Muscle layer of duodenum (tissue), 2 donors: ENCODE measurements at regions not wholly inside any gene's neighbourhood (a gene's known extent, or its start where the extent isn't known, plus 50 kb on each side); places are given as distances from the start of the nearest gene placed in this dataset.

Source experiments
- H3K27ac ChIP-seq: one replicate; pipeline ENCODE4 v1.7.0; 2013; ENCODE audit warnings: mild to moderate bottlenecking, low read length
- H3K27me3 ChIP-seq: one replicate; pipeline ENCODE4 v1.7.0; 2013; ENCODE audit warnings: low read depth, mild to moderate bottlenecking, control low read depth, low read length
- H3K36me3 ChIP-seq, 2 donors: one replicate each; pipeline ENCODE4 v1.7.0; 2013; ENCODE audit warnings: low read length in 2 of 2, control low read depth in 1 of 2, mild to moderate bottlenecking in 1 of 2; ENCODE audit not compliant: insufficient read depth in 2 of 2, control insufficient read depth in 1 of 2
- H3K4me1 ChIP-seq, 2 donors: one replicate each; pipeline ENCODE4 v1.7.0; 2013; ENCODE audit warnings: low read length in 2 of 2, mild to moderate bottlenecking in 2 of 2, control low read depth in 1 of 2, moderate library complexity in 1 of 2; ENCODE audit not compliant: insufficient read depth in 2 of 2, control insufficient read depth in 1 of 2
- H3K4me3 ChIP-seq, 2 donors: one replicate each; pipeline ENCODE4 v1.7.0; 2013; ENCODE audit warnings: low read length in 2 of 2, low read depth in 1 of 2, mild to moderate bottlenecking in 1 of 2
- H3K9me3 ChIP-seq, 2 donors: one replicate each; pipeline ENCODE4 v1.7.0; 2013; ENCODE audit warnings: low read length in 2 of 2, control low read depth in 1 of 2, mild to moderate bottlenecking in 1 of 2; ENCODE audit not compliant: control insufficient read depth in 1 of 2
- donor health status: healthy.

GRCh38 chr9:99441829-99442228 lies 219.7 kb downstream of the SEC61B start:
- Histone ChIP-seq H3K36me3 (no peaks in the 10 kb centered on the region), H3K4me3 (no peak overlapping the region), H3K9me3 (no peaks in the 10 kb centered on the region), H3K27me3 (no peaks in the 10 kb centered on the region), H3K4me1 (peaks cover 0 to 7% of the 10 kb centered on the region in 2 donors), H3K27ac (no peak overlapping the region)

GRCh38 chr9:99445371-99445891 lies 223.3 kb downstream of the SEC61B start:
- Histone ChIP-seq H3K27ac (no peak overlapping the region), H3K4me3 (no peak overlapping the region), H3K4me1 (peaks cover 0 to 7% of the 10 kb centered on the region in 2 donors), H3K27me3 (no peaks in the 10 kb centered on the region), H3K36me3 (no peaks in the 10 kb centered on the region), H3K9me3 (no peaks in the 10 kb centered on the region)

DNA sequence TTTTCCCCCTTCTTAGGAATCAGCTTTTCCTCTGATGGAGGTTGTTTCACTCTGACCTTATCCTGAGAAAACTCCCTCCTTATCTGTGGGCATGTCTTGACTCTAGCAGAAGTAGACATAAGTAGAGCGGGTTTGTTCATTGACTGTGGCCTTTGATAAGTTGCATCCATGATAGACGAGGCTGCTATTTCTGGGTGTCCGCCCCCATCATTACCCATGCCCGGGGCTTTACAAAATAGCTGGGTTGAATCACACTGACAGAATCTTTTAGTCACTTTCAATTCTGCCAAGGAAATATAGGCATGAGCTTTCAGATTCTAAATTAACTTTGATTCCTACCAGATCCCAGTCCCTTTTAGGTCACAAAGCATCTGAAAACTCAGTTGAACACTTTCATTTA lies 223.8 kb downstream of the SEC61B start:
- H3K27me3 ChIP-seq, result no peaks in the 10 kb centered on the region
- no peak overlapping the region for H3K27ac ChIP-seq
- H3K36me3 ChIP-seq, result no peaks in the 10 kb centered on the region
- H3K4me1 ChIP-seq, result peaks cover 0 to 7% of the 10 kb centered on the region in 2 donors
- H3K9me3 ChIP-seq, result no peaks in the 10 kb centered on the region
- no peak overlapping the region for H3K4me3 ChIP-seq

- Histone ChIP-seq H3K36me3 (no peaks in the 10 kb centered on the region), H3K27ac (no peak overlapping the region), H3K4me1 (peaks cover 0 to 7% of the 10 kb centered on the region in 2 donors), H3K4me3 (no peak overlapping the region), H3K27me3 (no peaks in the 10 kb centered on the region), H3K9me3 (no peaks in the 10 kb centered on the region)
Observed at GRCh38 chr9:99447951-99448350, 225.9 kb downstream of the SEC61B start.

- Histone ChIP-seq H3K4me3 (no peak overlapping the region), H3K36me3 (no peaks in the 10 kb centered on the region), H3K27me3 (no peaks in the 10 kb centered on the region), H3K9me3 (no peaks in the 10 kb centered on the region), H3K27ac (no peak overlapping the region), H3K4me1 (peaks cover 0 to 7% of the 10 kb centered on the region in 2 donors)
Observed at GRCh38 chr9:99449726-99450125, 227.6 kb downstream of the SEC61B start.

- Histone ChIP-seq H3K27me3 (no peaks in the 10 kb centered on the region), H3K4me1 (no peaks in the 10 kb centered on the region), H3K4me3 (no peak overlapping the region), H3K9me3 (no peaks in the 10 kb centered on the region), H3K36me3 (no peaks in the 10 kb centered on the region), H3K27ac (no peak overlapping the region)
Observed at GRCh38 chr9:99451112-99451606, 229.1 kb downstream of the SEC61B start.

DNA sequence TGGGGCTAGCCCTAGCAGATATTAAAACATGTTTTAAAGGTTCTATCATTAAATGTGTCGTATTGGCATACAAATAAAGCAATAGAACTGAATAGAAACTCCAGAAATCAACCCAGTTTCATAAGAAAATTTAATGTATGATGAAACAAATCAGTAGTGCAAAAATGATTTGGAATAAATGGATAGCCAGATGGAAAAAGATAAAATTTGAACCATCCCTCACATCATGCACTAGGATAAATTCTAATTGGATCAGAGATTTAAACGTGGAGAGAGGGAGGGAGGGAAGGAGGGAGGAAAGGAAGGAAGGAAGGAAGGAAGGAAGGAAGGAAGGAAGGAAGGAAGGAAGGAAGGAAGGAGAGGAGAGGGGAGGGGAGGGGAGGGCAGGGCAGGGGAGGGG lies 235.3 kb downstream of the SEC61B start:
- H3K9me3 ChIP-seq, result no peaks in the 10 kb centered on the region
- no peak overlapping the region for H3K4me3 ChIP-seq
- H3K27me3 ChIP-seq, result no peaks in the 10 kb centered on the region
- H3K36me3 ChIP-seq, result no peaks in the 10 kb centered on the region
- H3K4me1 ChIP-seq, result no peaks in the 10 kb centered on the region
- no peak overlapping the region for H3K27ac ChIP-seq

GRCh38 chr9:99457981-99458380 lies 235.9 kb downstream of the SEC61B start:
- Histone ChIP-seq H3K4me3 (no peak overlapping the region), H3K36me3 (no peaks in the 10 kb centered on the region), H3K27ac (no peak overlapping the region), H3K9me3 (no peaks in the 10 kb centered on the region), H3K27me3 (no peaks in the 10 kb centered on the region), H3K4me1 (no peaks in the 10 kb centered on the region)

- Histone ChIP-seq H3K27me3 (no peaks in the 10 kb centered on the region), H3K9me3 (no peaks in the 10 kb centered on the region), H3K4me1 (no peaks in the 10 kb centered on the region), H3K36me3 (no peaks in the 10 kb centered on the region), H3K27ac (no peak overlapping the region), H3K4me3 (no peak overlapping the region)
Observed at GRCh38 chr9:99459919-99460318, 237.8 kb downstream of the SEC61B start.

DNA sequence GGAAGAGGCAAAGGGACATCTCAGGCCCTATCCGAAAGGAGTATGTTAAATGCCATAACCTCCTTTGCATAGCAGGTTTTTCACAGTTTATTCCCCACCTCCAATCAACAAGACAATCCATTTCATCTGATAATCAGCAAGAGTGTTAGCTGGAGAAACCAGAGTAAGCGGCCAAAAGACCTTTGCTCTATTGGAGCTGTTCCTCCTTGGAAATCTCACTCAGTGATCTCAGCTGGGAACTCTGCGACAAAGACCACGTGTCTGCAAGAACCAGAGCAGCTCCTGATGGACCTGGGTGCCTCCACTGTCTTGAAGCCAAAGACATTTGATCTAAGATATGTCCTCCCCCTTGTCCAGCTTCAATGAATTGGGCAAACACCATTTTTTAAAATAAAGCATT lies 241.0 kb downstream of the SEC61B start:
- no peak overlapping the region for H3K27ac ChIP-seq

GRCh38 chr9:99464568-99464967 lies 242.5 kb downstream of the SEC61B start:
- H3K27ac ChIP-seq, result no peak overlapping the region
- no peak overlapping the region for H3K4me3 ChIP-seq
- H3K36me3 ChIP-seq, result no peaks in the 10 kb centered on the region
- H3K9me3 ChIP-seq, result no peaks in the 10 kb centered on the region
- no peaks in the 10 kb centered on the region for H3K27me3 ChIP-seq
- H3K4me1 ChIP-seq, result no peaks in the 10 kb centered on the region

More for the DNA sequence above, 241.0 kb downstream of the SEC61B start:
- no peaks in the 10 kb centered on the region for H3K9me3 ChIP-seq
- H3K4me3 ChIP-seq, result no peak overlapping the region
- no peaks in the 10 kb centered on the region for H3K36me3 ChIP-seq
- no peaks in the 10 kb centered on the region for H3K27me3 ChIP-seq
- H3K4me1 ChIP-seq, result no peaks in the 10 kb centered on the region

DNA sequence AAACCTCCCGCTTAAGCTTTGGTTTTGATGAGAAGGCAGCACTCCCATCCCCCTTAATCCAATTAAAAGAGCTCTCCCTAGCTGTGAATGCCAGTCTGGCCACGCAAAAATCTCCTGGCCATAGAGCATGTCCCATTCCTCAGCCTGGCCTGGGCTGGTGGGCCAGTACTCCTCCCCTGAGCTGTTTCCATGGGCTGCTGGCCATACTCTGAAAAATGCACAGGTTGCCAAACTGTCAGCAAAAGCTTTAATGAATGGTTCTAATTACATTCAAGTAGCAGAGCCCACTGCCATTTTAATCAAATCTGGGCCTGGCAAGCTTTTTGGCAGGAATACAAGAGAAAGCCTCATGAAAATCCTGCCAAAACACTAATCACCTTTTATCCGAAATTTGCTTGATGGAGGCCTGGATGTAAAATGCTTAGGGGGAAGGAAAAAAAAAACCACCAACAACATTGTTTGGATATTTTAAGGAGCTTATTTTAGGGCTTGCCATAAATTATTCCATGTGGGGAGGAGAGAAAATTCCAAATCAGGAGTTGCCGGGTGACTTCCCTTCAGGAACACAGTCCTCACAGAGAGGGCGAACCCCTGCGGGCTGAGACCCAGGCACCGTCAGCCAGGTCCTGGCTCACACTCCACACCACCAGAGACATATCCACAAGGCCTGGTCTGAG lies 243.3 kb downstream of the SEC61B start:
- Histone ChIP-seq H3K4me3 (no peak overlapping the region), H3K27me3 (no peaks in the 10 kb centered on the region), H3K9me3 (no peaks in the 10 kb centered on the region), H3K4me1 (no peaks in the 10 kb centered on the region), H3K27ac (peak overlapping the region; percentile 52), H3K36me3 (no peaks in the 10 kb centered on the region)
